HG03378 (cell line): ENCODE measurements at regions not wholly inside any gene's neighbourhood (a gene's known extent, or its start where the extent isn't known, plus 50 kb on each side); places are given as distances from the start of the nearest gene placed in this dataset.

Source experiments
- ATAC-seq: cut with Tn5 transposase; IDR thresholded peaks from one replicate; pipeline ENCODE4 v1.9.1; 2021; ENCODE audit warnings: mild to moderate bottlenecking, moderate library complexity; ENCODE audit not compliant: unreplicated experiment

- ATAC-seq, result no peak
Measured at GRCh38 chr10:123518765-123519164, 147.4 kb upstream of the GPR26 start.

- ATAC-seq, result no peak
Measured at GRCh38 chr10:123519861-123520260, 146.3 kb upstream of the GPR26 start.

GRCh38 chr10:123521076-123521475 is 145.1 kb upstream of the GPR26 start:
- no peak for ATAC-seq

- no peak for ATAC-seq
Measured at GRCh38 chr10:123521556-123521955, 144.6 kb upstream of the GPR26 start.

GRCh38 chr10:123522702-123523312 is 143.3 kb upstream of the GPR26 start:
- no peak for ATAC-seq

- ATAC-seq, result no peak
Measured at GRCh38 chr10:123523833-123524232, 142.3 kb upstream of the GPR26 start.

GRCh38 chr10:123526356-123527064 is 139.6 kb upstream of the GPR26 start:
- no peak for ATAC-seq

GRCh38 chr10:123527151-123527550 is 139.0 kb upstream of the GPR26 start:
- ATAC-seq, result no peak

GRCh38 chr10:123529146-123529760 is 136.9 kb upstream of the GPR26 start:
- ATAC-seq, result no peak

GRCh38 chr10:123530166-123530870 is 135.8 kb upstream of the GPR26 start:
- ATAC-seq, result no peak

GRCh38 chr10:123535386-123535785 is 130.8 kb upstream of the GPR26 start:
- no peak for ATAC-seq

GRCh38 chr10:123536176-123536845 is 129.8 kb upstream of the GPR26 start:
- no peak for ATAC-seq

- no peak for ATAC-seq
Measured at GRCh38 chr10:123537188-123537961, 128.8 kb upstream of the GPR26 start.

- ATAC-seq, result no peak
Measured at GRCh38 chr10:123538401-123539320, 127.5 kb upstream of the GPR26 start.

- no peak for ATAC-seq
Measured at GRCh38 chr10:123544986-123545385, 121.2 kb upstream of the GPR26 start.

- ATAC-seq, result no peak
Measured at GRCh38 chr10:123548770-123549169, 117.4 kb upstream of the GPR26 start.

- no peak for ATAC-seq
Measured at GRCh38 chr10:123549761-123550454, 116.2 kb upstream of the GPR26 start.

GRCh38 chr10:123550675-123551096 is 115.5 kb upstream of the GPR26 start:
- ATAC-seq, result no peak

GRCh38 chr10:123551259-123551658 is 114.9 kb upstream of the GPR26 start:
- no peak for ATAC-seq
